GM19023 (cell line): ENCODE measurements at regions not wholly inside any gene's neighbourhood (a gene's known extent, or its start where the extent isn't known, plus 50 kb on each side); places are given as distances from the start of the nearest gene placed in this dataset.

Source experiments
- ATAC-seq: cut with Tn5 transposase; IDR thresholded peaks from one replicate; pipeline ENCODE4 v1.9.1; 2021; ENCODE audit warnings: mild to moderate bottlenecking, moderate library complexity; ENCODE audit not compliant: unreplicated experiment

DNA sequence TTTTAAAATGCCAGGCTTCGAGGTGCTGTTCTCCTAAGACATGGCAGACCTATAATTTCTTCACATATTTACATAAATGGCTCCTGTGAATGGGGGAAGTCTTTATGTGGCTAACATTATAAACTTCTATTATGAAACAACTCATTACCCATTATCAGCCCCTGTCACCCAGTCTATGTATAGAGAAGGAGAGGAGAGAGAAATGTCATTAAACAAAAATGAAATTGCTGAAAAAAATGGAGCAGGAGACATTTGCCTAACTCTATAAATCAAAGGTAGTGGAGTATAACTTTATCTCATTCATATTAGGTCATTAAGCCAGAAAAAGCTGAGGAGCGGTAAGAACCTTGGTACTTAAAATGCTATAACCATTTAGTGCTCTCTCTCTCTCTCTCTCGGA is 71.9 kb upstream of the KRR1 start:
- ATAC-seq, result no peak

- no peak for ATAC-seq
Observed at GRCh38 chr12:75581515-75581914, 70.1 kb upstream of the KRR1 start.

DNA sequence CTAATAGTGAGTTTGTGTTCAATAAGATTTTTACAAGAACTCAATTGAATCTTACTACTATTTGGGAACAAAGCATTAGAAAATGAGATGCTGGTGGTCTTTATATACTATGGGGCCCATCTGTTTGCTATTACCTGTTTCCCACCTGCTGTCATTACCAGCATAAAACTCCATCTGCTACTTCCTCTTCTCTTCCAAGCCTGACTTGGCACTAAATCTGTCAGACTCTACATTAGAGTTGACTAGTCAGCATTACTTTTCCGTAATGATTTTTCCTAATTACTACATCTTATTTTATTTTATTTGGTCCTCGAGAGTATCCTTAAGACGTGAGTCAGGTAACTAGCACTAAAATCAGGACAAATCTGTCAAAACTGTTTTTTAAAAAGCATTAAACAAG is 68.1 kb upstream of the KRR1 start:
- ATAC-seq, result no peak

DNA sequence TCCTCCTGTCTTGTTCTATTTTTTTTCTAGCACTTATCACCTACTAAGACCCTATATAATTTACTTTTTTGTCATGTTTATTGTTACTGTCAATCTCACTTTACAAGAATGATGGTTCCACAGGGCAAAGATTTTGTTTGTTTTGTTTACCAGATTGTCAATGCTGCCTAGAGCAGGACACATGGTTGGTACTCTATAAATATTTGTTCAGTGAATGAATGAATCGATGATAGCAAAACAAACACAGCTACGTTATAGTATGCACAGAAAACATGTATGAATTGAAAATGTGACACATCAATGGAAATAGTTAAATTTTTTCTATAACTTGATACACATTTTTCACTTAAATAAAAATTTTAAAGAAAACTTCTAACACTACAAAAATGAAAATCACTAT is 67.1 kb upstream of the KRR1 start:
- ATAC-seq, result no peak

DNA sequence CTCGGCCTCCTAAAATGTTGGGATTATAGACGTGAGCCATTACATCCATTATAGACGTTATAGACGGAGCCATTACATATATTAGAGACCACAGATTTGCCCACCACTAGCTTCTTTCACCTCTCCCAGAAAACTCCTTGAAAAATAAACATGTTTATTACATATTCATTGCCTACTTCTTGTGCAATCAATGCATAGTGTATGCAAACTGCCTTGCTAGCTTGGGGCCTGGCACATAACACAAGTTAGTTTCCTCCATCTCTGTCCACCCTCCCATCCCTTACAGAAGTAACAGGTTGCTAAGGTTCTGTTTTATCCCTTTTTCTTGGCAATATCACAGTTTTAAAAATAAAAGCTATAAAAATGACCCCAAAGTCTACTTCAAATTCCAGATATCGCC is 66.4 kb upstream of the KRR1 start:
- no peak for ATAC-seq

DNA sequence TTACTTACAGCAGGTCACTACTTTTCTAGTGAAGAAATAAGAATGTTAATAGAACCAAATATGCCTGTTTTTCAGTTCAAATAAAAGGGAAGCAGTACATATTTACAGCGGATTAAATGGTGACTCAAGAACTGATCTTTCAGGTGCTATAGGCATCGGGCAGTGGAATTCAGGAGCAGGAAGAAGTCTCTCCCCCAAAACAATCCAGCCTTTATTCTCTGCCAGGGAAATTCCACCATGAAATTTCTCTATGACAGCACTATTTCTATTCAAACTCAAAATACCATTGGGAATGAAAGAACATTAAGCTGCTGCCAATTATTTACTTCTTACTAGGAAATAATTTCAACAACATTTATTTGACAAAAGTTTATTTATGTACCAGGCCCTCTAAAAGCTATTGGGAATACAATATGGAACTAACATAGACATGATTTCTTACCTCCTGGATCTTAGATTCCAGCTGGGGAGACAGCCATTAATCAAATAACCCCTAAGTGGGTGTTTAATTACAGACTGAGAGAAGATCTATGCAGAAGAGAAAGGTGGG is 60.3 kb upstream of the KRR1 start:
- no peak for ATAC-seq

DNA sequence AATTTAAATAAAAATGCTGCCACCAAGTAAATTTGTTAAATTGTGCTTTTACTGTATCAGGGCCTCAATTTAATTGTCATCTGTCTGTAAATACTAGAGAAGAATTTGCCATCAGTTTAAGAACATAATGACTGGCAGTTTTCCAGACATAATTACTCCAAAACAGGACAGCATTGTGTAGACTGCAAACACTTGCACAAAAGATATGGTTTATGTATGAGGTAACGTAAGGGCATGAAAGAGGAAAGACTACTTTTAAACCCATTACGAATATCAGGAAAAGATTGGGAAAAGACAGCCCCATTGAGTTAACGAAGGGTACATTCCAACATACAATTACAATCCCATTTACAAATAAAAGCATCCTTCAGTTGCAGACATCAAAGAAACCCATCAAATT is 59.8 kb upstream of the KRR1 start:
- ATAC-seq, result no peak

DNA sequence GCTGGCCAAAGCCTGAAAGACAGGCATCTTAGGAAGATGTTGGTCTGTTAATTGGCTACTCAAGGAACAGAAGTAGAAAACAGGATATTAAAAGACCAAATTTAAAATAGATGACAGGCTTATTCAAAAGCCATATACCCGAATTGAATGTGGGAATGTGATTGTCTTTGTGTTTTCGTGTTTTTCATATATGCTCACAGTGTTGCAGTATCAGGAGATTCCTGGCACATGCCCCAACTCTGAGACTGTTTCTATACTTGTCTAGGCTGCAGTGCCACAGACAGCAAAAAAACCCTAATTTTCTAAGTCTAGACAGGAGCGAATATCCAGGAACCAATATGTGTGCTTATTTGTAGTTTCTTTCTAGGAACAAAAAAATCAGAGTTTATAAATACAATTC is 57.4 kb upstream of the KRR1 start:
- no peak for ATAC-seq

GRCh38 chr12:75568393-75568792 is 57.0 kb upstream of the KRR1 start:
- no peak for ATAC-seq

DNA sequence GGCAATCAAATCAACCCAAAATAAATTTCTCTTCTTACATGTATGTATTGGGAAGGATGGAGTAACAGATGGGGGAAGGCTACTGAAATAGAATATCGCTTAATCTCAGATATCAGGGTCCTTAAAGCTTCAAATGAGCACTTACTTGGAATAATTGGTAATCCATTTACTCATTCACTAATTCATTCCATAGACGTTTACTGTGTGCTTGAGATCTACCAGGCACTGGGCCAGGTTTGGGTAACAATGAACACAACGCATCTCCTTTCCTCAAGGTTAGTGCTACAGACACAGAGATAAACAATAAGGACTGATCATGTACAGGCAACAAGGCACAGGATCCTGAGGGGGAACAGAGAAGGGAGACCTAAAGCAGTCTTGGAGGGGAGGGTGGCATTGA is 54.4 kb upstream of the KRR1 start:
- ATAC-seq, result no peak

DNA sequence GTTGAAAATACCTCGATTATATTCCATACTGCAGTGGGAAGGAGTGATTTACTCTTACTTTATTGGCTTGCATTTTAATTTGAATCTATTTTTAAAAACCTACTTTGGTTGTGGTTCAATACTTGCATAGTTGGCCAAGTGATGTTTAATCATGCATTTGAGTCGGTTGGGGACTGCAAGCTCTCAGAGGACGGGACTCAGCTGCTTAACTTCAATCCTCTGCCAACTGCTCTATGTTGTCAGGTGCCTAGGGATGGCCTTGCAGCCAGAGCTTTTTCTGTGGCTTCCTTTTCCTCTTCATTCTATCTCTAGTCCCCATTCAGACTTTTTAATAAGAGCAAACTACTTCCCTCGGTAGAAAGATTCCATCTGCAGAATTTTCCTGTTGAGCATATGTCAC is 53.4 kb upstream of the KRR1 start:
- ATAC-seq, result no peak

DNA sequence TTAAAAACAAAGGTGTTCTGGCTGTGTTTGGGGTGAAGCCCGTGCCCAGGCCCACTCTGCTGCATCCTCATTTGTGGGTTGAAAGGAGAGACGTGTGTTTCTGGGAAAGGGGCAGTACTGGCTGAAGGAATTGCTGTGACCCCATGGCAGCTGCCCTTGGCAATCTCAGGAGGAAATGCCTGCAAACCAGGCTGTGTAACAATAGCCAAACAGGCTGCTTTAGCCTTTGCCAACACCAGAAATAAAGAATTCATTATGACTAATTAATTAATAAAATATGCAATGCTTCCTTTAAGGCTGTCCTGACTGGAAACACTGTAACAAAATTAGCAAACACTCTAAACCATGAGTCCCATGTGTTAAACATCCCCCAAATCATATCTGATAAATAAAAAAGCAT is 53.0 kb upstream of the KRR1 start:
- ATAC-seq, result no peak

DNA sequence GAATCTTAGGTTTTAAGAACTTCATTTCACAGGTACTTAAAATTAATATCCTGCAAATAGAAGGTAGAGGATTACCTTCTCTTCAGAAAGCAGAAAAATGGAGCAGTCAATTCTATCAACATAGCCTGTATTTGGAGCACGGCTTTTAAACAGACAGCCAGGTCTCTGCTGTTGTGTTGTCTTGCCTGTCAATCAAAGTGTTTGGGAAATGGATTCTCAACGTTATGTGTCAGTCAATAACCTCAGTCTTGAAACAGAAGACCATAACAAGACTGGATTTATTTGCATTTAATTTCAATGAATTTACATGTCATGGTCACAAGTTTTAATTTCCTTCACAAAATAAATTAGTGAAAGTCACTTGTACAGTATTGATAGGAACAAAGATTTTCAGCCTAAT is 51.9 kb upstream of the KRR1 start:
- ATAC-seq, result no peak

GRCh38 chr12:75561921-75562320 is 50.5 kb upstream of the KRR1 start:
- no peak for ATAC-seq
